Inferior parietal cortex (tissue), 1 donor: ENCODE measurements at regions not wholly inside any gene's neighbourhood (a gene's known extent, or its start where the extent isn't known, plus 50 kb on each side); places are given as distances from the start of the nearest gene placed in this dataset.
"Not testable (repeated sequence)": the region's sequence is repeated elsewhere in the genome, so short reads cannot be mapped to it uniquely, and the experiment has no call there.

Experiments used
- DNase-seq: peaks from one replicate; pipeline ENCODE4 v3.0.0-alpha.2; 2016; ENCODE audit errors: extremely low spot score

GRCh38 chrX:96204928-96205327 is 479.7 kb upstream of the DIAPH2 start:
- DNase-seq: no peak

GRCh38 chrX:96211953-96212352 is 472.7 kb upstream of the DIAPH2 start:
- DNase-seq: no peak

GRCh38 chrX:96214681-96215080 is 470.0 kb upstream of the DIAPH2 start:
- DNase-seq: not testable (repeated sequence)

GRCh38 chrX:96224279-96224678 is 460.4 kb upstream of the DIAPH2 start:
- DNase-seq: no peak

GRCh38 chrX:96244955-96245354 is 439.7 kb upstream of the DIAPH2 start:
- DNase-seq: no peak

GRCh38 chrX:96246436-96246835 is 438.2 kb upstream of the DIAPH2 start:
- no peak for DNase-seq
